CD4-positive, alpha-beta T cell treated with Interleukin-17A for 1 hour (primary cell): ENCODE measurements at regions not wholly inside any gene's neighbourhood (a gene's known extent, or its start where the extent isn't known, plus 50 kb on each side); places are given as distances from the start of the nearest gene placed in this dataset.
"Not testable (repeated sequence)": the region's sequence is repeated elsewhere in the genome, so short reads cannot be mapped to it uniquely, and the experiment has no call there.

Source experiments
- DNase-seq: peaks from one replicate; pipeline ENCODE4 v3.0.0-alpha.2; 2020

GRCh38 chr3:80014576-80014975 is 246.8 kb upstream of the ROBO1 start:
- DNase-seq: no peak

DNA sequence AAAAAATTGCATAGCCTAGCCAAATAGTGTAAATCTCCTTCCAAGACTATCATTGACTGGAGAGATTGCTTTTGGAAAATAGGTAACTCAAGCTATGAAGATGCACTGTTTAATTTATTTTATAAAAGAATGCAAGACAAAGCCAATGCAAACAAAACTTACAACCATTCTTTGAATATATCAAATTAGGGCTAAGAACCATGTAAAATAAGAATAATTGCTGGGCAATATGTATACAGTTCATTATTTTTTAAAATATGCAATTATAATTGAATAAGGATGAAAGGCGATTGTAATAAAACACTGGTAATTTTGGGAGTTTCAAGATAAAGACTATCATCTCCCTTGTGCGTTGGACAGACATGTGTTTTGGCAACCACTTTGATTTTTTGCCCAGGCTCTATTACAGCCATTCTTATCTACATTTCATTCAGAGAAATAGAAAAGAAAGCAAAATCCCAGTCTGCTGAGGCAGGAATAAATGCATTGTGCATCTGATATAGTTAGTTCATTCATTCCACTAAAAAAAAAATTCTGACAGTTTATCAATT is 242.3 kb upstream of the ROBO1 start:
- DNase-seq: no peak

- DNase-seq: no peak
Observed at GRCh38 chr3:80007522-80007921, 239.7 kb upstream of the ROBO1 start.

DNA sequence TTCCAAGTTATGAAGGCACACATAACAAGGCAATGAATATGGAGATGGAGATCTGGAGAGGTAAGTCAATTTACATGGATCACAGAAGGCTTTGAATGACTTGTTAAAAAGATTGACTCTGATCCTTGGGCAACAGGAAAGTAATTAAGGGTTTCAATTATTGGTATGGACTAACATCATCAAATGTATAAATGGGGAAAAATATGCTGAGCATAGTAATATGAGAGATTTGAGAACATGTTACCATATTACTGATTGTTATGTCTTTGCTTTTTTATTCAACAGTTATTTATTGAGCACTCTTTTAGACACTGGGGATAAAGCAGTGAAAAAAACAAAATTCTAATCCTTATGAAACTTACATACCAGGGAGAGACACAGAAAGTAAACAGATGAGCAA is 238.5 kb upstream of the ROBO1 start:
- DNase-seq: no peak

- DNase-seq: no peak
Observed at GRCh38 chr3:80000022-80000421, 232.2 kb upstream of the ROBO1 start.

DNA sequence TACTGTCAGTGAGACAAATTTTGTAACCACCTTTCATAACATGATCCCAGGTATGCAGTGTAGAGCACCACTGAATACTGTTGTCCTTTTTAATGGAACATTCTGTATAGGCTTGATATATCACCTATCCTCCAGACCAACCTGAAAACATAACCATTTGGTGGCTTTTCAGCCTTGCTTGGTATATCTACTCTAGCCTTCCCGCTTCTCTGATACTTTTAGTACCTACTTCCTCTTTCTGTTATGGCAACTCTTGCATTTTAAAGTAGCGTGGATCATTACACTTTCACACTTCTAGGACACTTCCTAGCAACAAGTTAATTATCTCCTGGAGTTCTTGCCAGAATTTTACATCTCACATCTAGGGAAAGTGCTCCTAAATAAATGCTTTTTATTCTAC is 226.6 kb upstream of the ROBO1 start:
- no peak for DNase-seq

GRCh38 chr3:79986338-79986737 is 218.5 kb upstream of the ROBO1 start:
- DNase-seq: no peak

- no peak for DNase-seq
Observed at GRCh38 chr3:79985816-79986215, 218.0 kb upstream of the ROBO1 start.

- no peak for DNase-seq
Observed at GRCh38 chr3:79983118-79983517, 215.3 kb upstream of the ROBO1 start.

GRCh38 chr3:79979990-79980389 is 212.2 kb upstream of the ROBO1 start:
- no peak for DNase-seq

DNA sequence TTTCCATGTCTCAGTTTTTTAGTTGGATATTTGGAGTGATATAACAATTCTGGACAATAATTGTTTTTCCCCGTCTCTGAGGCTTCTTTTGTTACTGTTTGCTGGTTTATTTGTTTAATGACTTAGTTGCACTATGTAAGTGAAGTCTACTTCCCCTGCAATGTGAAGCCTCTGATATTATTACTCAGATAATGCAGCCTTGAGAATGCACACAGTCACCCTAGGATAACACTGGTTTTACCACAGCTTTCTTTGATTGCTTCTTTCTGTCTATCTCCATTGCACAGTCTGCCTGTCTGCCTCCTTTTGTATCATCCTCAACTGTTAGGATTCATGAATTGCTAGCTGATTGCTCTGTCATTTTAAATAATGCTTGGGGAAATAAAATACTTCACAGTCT is 208.7 kb upstream of the ROBO1 start:
- DNase-seq: no peak

DNA sequence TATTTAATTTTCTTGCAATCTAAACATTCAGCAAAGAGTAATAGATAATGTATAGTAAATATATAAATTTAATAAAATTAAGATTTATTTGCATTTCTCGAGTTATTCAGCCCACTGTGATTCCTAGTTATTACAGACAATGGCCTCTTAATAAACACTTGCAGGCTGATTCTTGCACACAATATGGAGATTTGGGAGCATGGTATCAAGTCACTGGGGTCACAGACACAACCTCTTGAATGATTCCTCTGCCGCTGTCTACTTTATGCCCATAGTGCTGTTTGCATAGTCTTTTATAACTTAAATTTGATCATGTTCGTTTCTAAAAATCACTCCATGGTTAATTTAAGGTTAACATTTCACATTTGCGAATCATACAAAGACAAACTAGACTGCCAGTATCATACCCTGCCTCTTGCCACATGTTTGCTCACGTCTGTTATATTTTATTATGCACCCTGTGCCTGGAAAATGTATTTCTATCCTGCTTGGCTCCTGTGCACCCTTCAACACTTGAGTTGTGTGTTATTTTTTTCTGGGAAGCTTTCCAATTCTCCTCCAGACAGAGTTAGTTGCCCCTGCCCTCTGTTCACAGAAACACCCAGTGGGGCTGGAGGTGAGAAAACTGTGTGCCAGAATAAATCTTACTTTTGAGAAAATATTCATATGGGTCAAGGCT is 206.3 kb upstream of the ROBO1 start:
- DNase-seq: no peak

DNA sequence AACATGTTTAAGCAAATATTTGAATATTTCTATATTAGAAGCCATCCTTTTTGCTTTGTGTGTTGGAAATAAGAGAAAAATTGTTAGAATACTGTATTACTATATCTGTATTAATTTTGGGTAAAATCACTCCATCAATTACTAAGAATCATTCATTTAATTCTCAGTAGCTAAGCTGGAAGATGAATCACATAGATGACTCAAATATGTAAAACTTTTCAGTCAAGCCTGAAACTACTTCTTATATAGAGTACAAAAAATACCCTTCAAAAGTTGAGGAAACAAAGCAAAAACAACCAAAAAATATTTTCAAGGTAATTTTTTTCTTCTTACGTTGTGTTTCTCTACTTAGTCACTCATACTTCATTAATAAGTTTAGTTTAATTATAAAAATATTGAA is 205.7 kb upstream of the ROBO1 start:
- DNase-seq: no peak

GRCh38 chr3:79968418-79968817 is 200.6 kb upstream of the ROBO1 start:
- DNase-seq: no peak

DNA sequence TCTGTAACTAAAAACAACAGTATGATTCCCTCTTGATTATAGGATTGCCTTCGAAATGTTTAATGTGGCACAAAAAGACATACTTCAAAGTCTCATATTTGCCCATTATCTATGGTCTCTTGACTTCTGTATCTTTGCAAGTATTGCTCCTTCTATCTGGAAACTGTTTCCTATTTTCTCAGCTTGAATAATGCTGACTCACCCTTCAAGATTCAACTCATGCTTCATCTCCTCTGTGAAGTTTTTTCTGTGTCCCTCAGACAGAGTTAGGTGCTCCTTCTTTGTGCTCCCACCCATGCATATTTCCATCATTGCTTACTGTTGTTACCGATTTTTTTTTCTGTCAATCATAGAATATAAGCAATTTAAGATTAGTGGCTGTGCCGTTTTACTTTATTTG is 192.8 kb upstream of the ROBO1 start:
- DNase-seq: no peak

DNA sequence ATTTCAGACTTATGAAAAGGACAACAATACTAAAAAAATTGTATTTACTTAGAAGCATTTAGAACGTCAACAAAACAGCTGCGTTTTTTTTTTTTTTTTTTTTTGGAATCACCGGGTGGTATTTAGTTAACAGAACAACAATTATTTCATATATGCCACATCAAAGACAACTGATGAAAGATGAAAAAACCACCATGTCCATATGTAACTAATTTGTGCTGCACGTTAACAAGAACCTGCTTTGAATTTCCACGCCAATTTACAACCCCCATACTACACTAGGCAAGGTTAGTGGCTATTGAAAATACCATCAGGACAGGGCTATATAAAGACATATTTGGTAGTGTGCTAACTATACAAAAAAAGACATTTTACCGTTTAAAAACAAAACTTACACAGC is 189.3 kb upstream of the ROBO1 start:
- no peak for DNase-seq

DNA sequence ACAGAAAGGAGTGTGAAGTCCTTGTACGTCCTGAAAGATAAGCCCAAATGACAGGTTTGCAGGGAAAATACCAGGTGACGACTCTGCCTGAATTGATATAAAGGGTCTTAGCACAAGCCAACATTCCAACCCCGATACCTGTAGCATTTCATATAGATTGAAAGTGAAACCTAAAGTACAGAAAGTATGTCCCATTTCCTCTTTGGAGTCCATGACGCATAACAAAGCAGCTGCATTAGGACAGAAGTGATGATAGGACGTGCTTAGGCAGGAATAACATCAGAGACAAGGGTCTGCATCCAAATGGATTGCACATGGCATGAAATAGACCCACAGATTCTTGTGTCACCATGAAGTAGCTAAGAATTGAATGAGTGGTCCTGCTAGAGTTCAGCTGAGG is 187.0 kb upstream of the ROBO1 start:
- DNase-seq: no peak

GRCh38 chr3:79953591-79954101 is 185.8 kb upstream of the ROBO1 start:
- DNase-seq: no peak

DNA sequence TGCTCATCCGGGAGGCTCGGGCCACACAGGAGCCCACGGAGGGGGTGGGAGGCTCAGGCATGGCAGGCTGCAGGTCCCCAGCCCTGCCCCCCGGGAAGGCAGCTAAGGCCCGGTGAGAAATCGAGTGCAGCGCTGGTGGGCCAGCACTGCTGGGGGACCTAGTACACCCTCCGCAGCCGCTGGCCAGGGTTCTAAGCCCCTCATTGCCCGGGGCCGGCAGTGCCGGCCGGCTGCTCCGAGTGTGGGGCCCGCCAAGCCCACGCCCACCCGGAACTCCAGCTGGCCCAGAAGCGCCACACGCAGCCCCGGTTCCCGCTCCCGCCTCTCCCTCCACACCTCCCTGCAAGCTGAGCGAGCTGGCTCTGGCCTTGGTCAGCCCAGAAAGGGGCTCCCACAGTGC is 183.6 kb upstream of the ROBO1 start:
- not testable (repeated sequence) for DNase-seq

DNA sequence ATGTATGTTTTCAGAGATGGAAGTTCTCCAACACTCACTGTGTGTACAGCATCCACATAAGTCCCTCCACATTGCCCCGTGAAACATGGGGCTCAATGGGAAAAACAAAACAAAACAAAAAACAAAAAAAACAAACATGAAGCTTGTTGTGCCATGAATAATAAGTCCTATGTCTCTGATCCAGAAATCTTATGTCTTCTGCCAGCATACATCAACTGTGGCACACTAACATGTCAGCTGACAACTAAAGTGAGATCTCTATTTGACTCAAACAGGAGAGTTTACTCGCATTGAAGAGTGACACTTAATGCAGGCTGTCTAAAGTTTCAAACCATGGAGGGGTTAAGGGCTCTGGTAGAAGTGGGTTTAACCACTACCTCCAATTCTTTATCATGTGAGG is 180.2 kb upstream of the ROBO1 start:
- no peak for DNase-seq

GRCh38 chr3:79947469-79947868 is 179.7 kb upstream of the ROBO1 start:
- DNase-seq: no peak

DNA sequence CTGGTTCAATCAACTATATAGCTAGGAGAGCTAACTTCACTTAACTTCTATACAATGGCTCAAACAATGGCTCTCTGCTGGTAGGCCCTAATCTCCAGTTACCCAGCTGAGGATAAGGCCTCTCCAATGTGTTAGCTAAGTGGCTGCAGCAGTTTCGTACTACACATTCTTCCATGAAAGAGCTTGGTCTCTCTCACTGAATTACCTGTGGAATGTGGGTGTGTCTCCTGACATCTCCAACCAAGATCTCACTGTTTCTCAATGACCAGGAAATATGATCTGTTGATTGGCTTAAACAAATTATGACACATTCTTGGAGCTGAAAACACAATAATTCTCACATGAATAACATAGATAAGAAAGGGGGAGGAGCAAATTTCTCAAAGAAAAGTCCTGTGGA is 169.8 kb upstream of the ROBO1 start:
- no peak for DNase-seq

- DNase-seq: no peak
Observed at GRCh38 chr3:79930196-79930595, 162.4 kb upstream of the ROBO1 start.

- no peak for DNase-seq
Observed at GRCh38 chr3:79928687-79929408, 161.1 kb upstream of the ROBO1 start.
